Cardiac muscle cell (in vitro differentiated cells and primary cell): ENCODE measurements at regions not wholly inside any gene's neighbourhood (a gene's known extent, or its start where the extent isn't known, plus 50 kb on each side); places are given as distances from the start of the nearest gene placed in this dataset.

Source experiments
- DNase-seq, 2 donors: peaks; one replicate each; pipeline versions ENCODE4 v3.0.0 to v3.0.0-alpha.2; 2010 to 2017; ENCODE audit warnings: low read depth in 1 of 2, low spot score in 1 of 2
- H3K27ac ChIP-seq: fragments of 200-600 bp; sonication (generic); 2 replicates; pipeline ENCODE4 v1.5.1; 2016
- H3K27me3 ChIP-seq: fragments of 200-600 bp; sonication (generic); 2 replicates; pipeline ENCODE4 v1.6.0; 2016; ENCODE audit warnings: control low read depth
- H3K36me3 ChIP-seq: fragments of 200-600 bp; sonication (generic); 2 replicates; pipeline ENCODE4 v1.5.1; 2016; ENCODE audit warnings: control low read depth
- H3K4me1 ChIP-seq: fragments of 200-600 bp; sonication (generic); 2 replicates; pipeline ENCODE4 v1.8.1; 2017; ENCODE audit warnings: low read depth, mild to moderate bottlenecking, mixed run types
- H3K4me3 ChIP-seq: fragments of 200-600 bp; sonication (generic); 2 replicates; pipeline ENCODE4 v1.5.1; 2016; ENCODE audit warnings: mild to moderate bottlenecking
- H3K9me3 ChIP-seq: fragments of 200-600 bp; sonication (generic); 2 replicates; pipeline ENCODE4 v1.5.1; 2017; ENCODE audit warnings: low read depth, mild to moderate bottlenecking, control low read depth
- TF ChIP-seq, protein P1 (sequence below): IDR thresholded peaks from 2 replicates; pipeline ENCODE4 v1.5.1; 2012; ENCODE audit warnings: low read depth, mild to moderate bottlenecking, low read length

DNA sequence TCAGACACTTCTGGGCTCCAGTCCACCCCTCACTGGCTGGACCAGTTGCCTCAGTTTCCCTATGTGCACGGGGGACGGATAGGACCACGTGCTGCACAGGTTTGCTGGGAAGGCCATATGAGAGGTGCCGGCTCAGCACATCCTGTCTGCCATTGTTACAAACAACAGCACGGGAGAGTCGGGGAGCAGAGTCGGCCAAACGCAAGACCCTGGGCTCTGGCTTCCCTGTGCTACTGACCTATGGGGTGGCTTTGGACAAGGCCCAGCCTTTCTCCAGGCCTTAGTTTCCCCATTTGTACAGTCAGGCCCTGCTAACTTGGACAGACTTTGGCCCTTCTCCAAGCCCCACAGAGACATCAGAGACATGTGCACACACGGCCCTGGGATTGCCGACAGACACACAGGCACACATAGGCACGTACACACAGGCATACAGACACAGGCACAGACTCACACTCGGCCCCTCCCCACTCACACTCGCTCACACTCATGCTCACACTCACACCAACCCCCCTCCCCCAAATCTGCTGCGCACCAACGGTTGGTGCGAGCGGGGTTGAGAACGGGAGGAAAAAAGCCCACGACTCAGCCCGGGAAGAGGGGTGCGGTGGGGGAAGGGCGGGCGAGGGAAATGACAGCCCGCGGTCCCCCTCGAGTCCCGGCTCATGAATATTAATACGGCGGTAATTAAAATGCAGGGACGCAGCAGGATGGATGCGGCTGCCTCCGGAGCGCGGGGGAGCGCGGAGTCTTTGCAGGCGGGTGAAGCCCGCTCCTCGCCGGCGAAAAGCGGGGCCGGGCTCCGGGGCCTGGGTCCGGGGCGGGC, 133.0 kb downstream of the C9orf50 start:
- H3K4me3 ChIP-seq = peak overlapping the region; percentile 7
- H3K36me3 ChIP-seq = no peaks in the 10 kb centered on the region
- H3K27me3 ChIP-seq = no peaks in the 10 kb centered on the region
- H3K9me3 ChIP-seq = no peaks in the 10 kb centered on the region
- TF ChIP-seq, protein P1, sequence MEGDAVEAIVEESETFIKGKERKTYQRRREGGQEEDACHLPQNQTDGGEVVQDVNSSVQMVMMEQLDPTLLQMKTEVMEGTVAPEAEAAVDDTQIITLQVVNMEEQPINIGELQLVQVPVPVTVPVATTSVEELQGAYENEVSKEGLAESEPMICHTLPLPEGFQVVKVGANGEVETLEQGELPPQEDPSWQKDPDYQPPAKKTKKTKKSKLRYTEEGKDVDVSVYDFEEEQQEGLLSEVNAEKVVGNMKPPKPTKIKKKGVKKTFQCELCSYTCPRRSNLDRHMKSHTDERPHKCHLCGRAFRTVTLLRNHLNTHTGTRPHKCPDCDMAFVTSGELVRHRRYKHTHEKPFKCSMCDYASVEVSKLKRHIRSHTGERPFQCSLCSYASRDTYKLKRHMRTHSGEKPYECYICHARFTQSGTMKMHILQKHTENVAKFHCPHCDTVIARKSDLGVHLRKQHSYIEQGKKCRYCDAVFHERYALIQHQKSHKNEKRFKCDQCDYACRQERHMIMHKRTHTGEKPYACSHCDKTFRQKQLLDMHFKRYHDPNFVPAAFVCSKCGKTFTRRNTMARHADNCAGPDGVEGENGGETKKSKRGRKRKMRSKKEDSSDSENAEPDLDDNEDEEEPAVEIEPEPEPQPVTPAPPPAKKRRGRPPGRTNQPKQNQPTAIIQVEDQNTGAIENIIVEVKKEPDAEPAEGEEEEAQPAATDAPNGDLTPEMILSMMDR = no peak
- DNase-seq = peak in 1 of 2 donors; percentile 78
- H3K4me1 ChIP-seq = peaks cover 29% of the 10 kb centered on the region
- peak overlapping the region; percentile 72 for H3K27ac ChIP-seq

DNA sequence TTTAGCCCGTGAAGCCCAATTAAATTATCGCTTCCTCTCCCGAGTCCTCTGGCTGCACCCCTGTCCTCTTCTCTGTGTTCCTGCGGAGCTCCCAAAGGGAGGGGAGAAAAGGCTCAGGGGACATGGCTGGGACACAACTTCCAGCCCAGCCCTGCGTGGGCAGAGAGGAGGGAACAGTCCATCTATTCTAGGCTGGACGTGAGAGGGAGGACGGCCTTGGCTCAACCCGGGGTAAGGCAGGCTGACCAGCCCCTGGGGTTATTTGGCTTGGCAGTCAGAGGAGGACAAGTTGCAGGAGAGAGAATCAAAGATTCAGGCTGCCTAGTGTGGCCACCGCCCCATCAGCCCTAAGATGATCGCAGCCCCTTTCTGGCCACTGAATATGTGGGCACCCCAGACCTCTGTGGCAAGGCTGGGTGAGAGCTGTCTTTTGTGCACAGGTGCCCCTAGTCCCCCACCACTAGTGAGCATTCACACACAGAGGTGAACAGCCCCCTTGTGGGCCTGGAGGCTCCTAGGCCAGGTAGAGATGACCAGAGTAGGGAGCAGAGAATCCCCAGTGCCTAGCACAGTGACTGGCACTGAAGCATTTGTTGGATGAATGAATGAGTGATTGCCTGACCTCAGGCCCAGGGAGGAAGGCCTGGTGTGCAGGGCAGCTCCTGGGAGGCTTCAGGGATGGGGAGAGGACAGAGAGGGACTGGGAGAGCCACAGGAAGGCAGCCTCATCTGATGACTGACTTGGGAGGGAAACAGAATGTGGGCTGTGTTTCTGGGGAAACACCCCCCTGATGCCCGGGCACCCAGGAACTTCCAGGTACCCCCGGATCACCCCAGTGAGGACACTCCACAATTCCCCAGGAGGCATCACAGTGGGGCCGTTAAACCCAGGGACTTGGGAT, 133.9 kb downstream of the C9orf50 start:
- DNase-seq = peak in 1 of 2 donors; percentile 76
- Histone ChIP-seq H3K27ac (peak overlapping the region; percentile 72), H3K9me3 (no peaks in the 10 kb centered on the region), H3K27me3 (no peaks in the 10 kb centered on the region), H3K36me3 (no peaks in the 10 kb centered on the region), H3K4me3 (no peak overlapping the region), H3K4me1 (peaks cover 32% of the 10 kb centered on the region)
- TF ChIP-seq, protein P1 = no peak

DNA sequence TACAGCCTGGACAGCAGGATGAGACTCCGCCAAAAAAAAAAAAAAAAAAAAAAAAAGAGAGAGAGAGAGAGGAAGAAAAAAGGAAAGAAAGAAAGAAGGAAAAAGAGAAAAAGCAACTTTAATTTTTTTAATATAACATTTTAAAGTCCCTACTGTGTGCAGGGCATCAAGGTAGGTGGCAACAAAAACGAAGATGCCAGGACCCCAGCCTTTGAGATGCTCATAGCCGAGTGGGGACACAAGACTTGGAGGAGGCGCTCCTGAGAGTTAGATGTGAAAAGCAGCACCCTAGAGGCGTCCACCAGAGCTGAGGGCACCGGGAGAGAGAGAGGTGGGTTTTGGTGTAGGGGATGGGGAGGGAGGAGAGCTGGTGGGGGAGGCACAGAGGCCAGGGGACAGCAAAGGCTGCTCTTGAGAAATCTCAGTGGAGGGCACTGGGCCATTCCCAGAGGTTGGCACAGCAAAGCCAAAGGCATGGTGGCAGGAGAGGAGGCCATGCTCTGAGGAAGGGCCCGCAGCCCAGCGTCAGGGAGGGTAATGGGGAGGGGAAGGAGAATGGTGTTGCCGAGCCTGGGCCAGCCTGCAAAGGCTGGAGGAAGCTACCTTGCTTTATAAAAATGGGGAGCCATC, 135.6 kb downstream of the C9orf50 start:
- no peaks in the 10 kb centered on the region for H3K36me3 ChIP-seq
- no peak for DNase-seq
- TF ChIP-seq, protein P1 = no peak
- H3K9me3 ChIP-seq = no peaks in the 10 kb centered on the region
- H3K27ac ChIP-seq = peak overlapping the region; percentile 72
- H3K4me1 ChIP-seq = peaks cover 50% of the 10 kb centered on the region
- H3K4me3 ChIP-seq = no peak overlapping the region
- H3K27me3 ChIP-seq = no peaks in the 10 kb centered on the region

DNA sequence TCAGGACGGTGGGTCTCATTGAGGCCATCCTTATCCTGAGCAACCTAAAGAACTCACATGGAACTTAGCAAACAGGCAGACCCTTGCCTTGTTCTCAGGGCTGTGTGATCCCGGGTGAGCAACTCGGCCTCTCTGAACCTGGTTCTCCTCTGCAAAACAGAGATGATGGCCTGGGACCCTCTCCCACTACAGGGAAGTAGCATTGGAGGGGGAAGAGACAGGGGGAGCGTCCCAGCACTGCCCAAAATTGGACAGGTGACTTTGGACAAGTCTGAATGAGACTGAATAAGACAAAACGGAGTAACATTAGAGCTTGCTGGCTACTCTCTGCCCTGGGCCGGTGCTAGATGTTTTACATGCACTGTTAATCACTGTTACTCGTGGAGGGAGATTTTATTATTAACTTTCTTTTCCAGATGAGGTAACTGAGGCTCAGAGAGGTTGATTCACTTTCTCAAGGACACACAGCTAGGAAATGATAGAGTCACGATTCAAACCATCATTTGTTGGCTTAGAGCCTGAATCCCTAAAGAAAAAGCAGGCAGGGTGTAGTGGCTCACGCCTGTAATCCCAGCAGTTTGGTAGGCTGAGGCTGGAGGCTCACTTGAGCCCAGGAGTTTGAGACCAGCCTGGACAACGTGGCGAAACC, 136.4 kb downstream of the C9orf50 start:
- Histone ChIP-seq H3K4me3 (no peak overlapping the region), H3K9me3 (no peaks in the 10 kb centered on the region), H3K27me3 (no peaks in the 10 kb centered on the region), H3K4me1 (peaks cover 58% of the 10 kb centered on the region), H3K27ac (peak overlapping the region; percentile 99), H3K36me3 (no peaks in the 10 kb centered on the region)
- no peak for DNase-seq
- TF ChIP-seq, protein P1 = no peak
